Progenitor cell of endocrine pancreas (in vitro differentiated cells): ENCODE measurements at regions not wholly inside any gene's neighbourhood (a gene's known extent, or its start where the extent isn't known, plus 50 kb on each side); places are given as distances from the start of the nearest gene placed in this dataset.

Source experiments
- DNase-seq: peaks from one replicate; pipeline ENCODE4 v3.0.0; 2021; ENCODE audit warnings: low spot score; ENCODE audit not compliant: unreplicated experiment
- H3K27ac Mint-ChIP-seq: 2 replicates; pipeline ENCODE4 v1.8.0; 2021; ENCODE audit warnings: mild to moderate bottlenecking, moderate library complexity, mixed read lengths
- H3K27me3 Mint-ChIP-seq: 2 replicates; pipeline ENCODE4 v1.8.0; 2021; ENCODE audit warnings: mixed read lengths
- H3K36me3 Mint-ChIP-seq: 2 replicates; pipeline ENCODE4 v1.8.0; 2022; ENCODE audit warnings: mixed read lengths; ENCODE audit not compliant: insufficient read depth
- H3K4me1 Mint-ChIP-seq: 2 replicates; pipeline ENCODE4 v1.8.0; 2021; ENCODE audit warnings: low read depth, mixed read lengths
- H3K4me3 Mint-ChIP-seq: 2 replicates; pipeline ENCODE4 v1.8.0; 2021; ENCODE audit warnings: low read depth, mild to moderate bottlenecking, moderate library complexity, mixed read lengths
- H3K9me3 Mint-ChIP-seq: 2 replicates; pipeline ENCODE4 v1.8.0; 2021; ENCODE audit warnings: low read depth, mixed read lengths
- TF ChIP-seq, protein P1 (sequence below): fragments of 200-600 bp; sonication (generic); IDR thresholded peaks from one replicate; pipeline ENCODE4 v1.5.0; 2021; ENCODE audit warnings: antibody characterized with exemption, mild to moderate bottlenecking; ENCODE audit not compliant: unreplicated experiment

DNA sequence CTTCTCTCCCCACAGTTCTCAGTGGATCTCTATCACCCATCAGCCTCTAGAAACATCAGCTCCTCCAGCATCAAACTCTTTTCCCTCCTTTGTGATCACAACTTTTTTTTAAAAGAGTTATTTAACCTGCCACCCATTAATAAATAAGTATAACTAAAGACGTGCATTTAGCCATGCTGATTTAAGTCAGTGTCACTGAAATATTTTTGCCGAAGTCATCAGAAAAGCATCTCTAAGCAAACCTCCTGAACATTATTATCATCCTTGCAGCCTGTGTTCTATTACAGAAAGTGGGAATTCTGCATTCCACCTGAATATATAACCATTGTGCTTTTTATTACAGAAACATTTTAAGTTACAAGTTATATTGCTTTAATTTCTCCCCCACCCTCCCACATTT, 106.2 kb upstream of the ARHGAP28 start:
- Mint-ChIP-seq H3K9me3 (peaks cover 8% of the 10 kb centered on the region), H3K36me3 (peaks cover 2% of the 10 kb centered on the region), H3K27ac (no peak overlapping the region), H3K4me1 (peaks cover 11% of the 10 kb centered on the region), H3K27me3 (peaks cover 3% of the 10 kb centered on the region), H3K4me3 (no peak overlapping the region)
- no peak for DNase-seq
- TF ChIP-seq, protein P1, sequence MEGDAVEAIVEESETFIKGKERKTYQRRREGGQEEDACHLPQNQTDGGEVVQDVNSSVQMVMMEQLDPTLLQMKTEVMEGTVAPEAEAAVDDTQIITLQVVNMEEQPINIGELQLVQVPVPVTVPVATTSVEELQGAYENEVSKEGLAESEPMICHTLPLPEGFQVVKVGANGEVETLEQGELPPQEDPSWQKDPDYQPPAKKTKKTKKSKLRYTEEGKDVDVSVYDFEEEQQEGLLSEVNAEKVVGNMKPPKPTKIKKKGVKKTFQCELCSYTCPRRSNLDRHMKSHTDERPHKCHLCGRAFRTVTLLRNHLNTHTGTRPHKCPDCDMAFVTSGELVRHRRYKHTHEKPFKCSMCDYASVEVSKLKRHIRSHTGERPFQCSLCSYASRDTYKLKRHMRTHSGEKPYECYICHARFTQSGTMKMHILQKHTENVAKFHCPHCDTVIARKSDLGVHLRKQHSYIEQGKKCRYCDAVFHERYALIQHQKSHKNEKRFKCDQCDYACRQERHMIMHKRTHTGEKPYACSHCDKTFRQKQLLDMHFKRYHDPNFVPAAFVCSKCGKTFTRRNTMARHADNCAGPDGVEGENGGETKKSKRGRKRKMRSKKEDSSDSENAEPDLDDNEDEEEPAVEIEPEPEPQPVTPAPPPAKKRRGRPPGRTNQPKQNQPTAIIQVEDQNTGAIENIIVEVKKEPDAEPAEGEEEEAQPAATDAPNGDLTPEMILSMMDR = no peak

GRCh38 chr18:6624271-6624660, 105.2 kb upstream of the ARHGAP28 start:
- no peaks in the 10 kb centered on the region for H3K9me3 Mint-ChIP-seq
- DNase-seq = no peak
- H3K36me3 Mint-ChIP-seq = no peaks in the 10 kb centered on the region
- H3K27ac Mint-ChIP-seq = no peak overlapping the region
- peaks cover 11% of the 10 kb centered on the region for H3K4me1 Mint-ChIP-seq
- H3K4me3 Mint-ChIP-seq = no peak overlapping the region
- TF ChIP-seq, protein P1 = no peak
- H3K27me3 Mint-ChIP-seq = peaks cover 3% of the 10 kb centered on the region

DNA sequence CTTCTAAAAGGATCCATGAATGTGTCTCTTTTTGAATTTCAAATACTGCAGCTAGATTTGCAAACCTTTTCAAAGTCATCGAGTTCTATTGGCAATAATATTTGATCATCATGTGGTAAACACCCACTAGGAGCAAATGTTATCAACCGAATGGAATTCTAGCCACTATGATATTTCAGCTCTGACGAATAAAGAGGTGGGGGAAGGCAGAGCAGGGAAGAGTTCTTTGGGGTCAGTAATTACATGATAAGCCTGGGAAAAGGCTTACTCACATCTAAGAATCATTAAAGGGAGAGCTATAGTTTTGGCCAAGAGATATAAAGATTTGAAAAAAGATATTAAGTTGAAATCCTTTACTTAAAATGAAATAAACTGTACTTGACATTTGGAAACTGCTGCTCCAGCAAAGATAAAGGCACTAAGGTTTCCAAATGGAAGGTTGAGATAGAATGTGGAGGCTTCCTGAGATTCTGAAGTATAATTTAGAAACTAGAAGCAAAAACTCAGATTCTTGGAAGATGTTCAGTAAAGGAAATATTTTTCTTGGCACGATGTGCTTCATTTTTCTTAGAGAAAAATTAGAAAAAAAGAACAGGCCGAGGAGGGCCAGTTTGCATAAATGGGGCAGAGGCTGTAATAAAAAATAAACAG, 104.7 kb upstream of the ARHGAP28 start:
- H3K9me3 Mint-ChIP-seq = no peaks in the 10 kb centered on the region
- DNase-seq = no peak
- no peaks in the 10 kb centered on the region for H3K36me3 Mint-ChIP-seq
- H3K27me3 Mint-ChIP-seq = peaks cover 3% of the 10 kb centered on the region
- H3K4me3 Mint-ChIP-seq = no peak overlapping the region
- TF ChIP-seq, protein P1 = no peak
- peak overlapping the region; percentile 9 for H3K27ac Mint-ChIP-seq
- peaks cover 11% of the 10 kb centered on the region for H3K4me1 Mint-ChIP-seq

DNA sequence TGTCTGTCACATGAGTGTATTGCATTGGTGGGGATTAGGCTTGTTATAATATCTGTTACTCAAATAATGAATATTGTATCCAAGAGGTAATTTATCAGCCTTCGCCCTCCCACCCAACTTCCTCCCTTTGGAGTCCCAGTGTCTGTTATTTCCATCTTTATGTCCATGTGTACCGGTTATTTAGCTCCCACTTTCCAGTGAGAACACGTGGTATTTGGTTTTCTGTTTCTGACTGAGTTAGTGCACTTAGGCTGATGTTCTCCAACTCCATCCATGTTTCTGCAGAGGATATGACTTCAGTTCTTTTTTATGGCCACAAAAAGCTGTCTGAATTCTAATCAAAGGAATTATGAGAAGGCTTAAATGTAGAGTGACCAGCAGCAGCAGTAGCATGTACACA, 104.0 kb upstream of the ARHGAP28 start:
- DNase-seq = no peak
- H3K4me3 Mint-ChIP-seq = no peak overlapping the region
- H3K27ac Mint-ChIP-seq = no peak overlapping the region
- H3K36me3 Mint-ChIP-seq = no peaks in the 10 kb centered on the region
- peaks cover 3% of the 10 kb centered on the region for H3K27me3 Mint-ChIP-seq
- peaks cover 11% of the 10 kb centered on the region for H3K4me1 Mint-ChIP-seq
- H3K9me3 Mint-ChIP-seq = no peaks in the 10 kb centered on the region
- TF ChIP-seq, protein P1 = no peak

DNA sequence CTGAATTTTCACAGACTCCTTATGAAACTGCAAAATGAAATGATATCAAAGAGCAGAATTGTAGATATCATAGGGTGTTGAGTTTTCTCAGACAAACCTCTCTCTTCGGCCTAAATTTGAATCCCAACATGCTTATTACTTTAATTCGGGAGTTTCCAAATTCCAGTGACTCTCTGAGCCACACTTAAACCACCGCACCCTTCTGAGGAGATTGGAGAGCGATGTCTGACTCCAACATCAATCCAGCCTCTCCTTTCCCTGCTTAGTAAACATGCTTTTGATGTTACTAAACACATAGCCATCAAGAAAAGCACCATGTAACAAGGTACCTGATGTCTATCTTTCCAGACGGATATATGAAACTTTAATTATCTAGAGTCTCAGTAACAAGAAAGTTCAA, 103.1 kb upstream of the ARHGAP28 start:
- TF ChIP-seq, protein P1 = no peak
- peaks cover 3% of the 10 kb centered on the region for H3K27me3 Mint-ChIP-seq
- DNase-seq = no peak
- no peak overlapping the region for H3K4me3 Mint-ChIP-seq
- H3K4me1 Mint-ChIP-seq = peaks cover 11% of the 10 kb centered on the region
- no peaks in the 10 kb centered on the region for H3K36me3 Mint-ChIP-seq
- no peak overlapping the region for H3K27ac Mint-ChIP-seq
- no peaks in the 10 kb centered on the region for H3K9me3 Mint-ChIP-seq
